ENCODE measurements at regions not wholly inside any gene's neighbourhood (a gene's known extent, or its start where the extent isn't known, plus 50 kb on each side); places are given as distances from the start of the nearest gene placed in this dataset.

DNA sequence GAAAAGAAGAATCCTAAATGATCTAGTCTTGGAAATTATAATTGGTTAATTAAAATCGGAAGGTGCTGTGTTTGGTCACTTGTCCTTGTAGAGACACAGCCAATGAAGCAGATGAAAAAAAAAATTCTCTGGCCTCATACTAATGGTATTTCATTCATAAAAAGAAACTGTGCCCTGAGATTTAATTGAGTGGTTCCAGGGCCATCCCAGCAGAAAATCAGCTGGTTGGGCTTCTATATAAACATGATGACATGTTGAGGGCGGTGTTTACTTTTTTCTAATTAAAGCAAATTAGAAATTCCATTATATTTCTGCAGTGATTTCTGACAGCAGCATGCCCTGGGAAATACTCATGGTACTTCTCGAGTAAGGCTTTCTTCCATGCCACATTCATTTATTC is 191.9 kb upstream of the KCNJ16 start:
- no peak for DNase-seq
- ChIA-PET POLR2A (no interaction called here), CTCF (no interaction called here)
- Histone ChIP-seq H3K9me3 (no peaks in the 10 kb centered on the region), H2AFZ (ENCODE audit: low read depth) (no peak overlapping the region), H3K27ac (ENCODE audit: low read depth in 2 of 2, low read length in 1 of 2) (no peak overlapping the region), H3K9ac (no peak overlapping the region), H3K36me3 (replicated peaks in 1 of 2; ENCODE audit: control insufficient read depth in 1 of 2, insufficient read depth in 2 of 2, low read length in 1 of 2) (no peaks in the 10 kb centered on the region), H4K20me1 (ENCODE audit: insufficient read depth) (no peaks in the 10 kb centered on the region), H3K4me2 (no peak overlapping the region), H3K27me3 (ENCODE audit: insufficient read depth) (no peaks in the 10 kb centered on the region), H3F3A (replicated peaks; ENCODE audit: insufficient read depth) (peaks cover 15% of the 10 kb centered on the region), H3K4me3 (ENCODE audit: low read depth in 2 of 2, low read length in 1 of 2) (no peak overlapping the region), H3K9me2 (no peaks in the 10 kb centered on the region), H3K4me1 (ENCODE audit: control insufficient read depth in 1 of 2, insufficient read depth in 2 of 2, low read depth in 1 of 2, low read length in 1 of 2) (0 out of 4 replicates have a peak, but pooled peaks cover 0 to 4% of the 10 kb centered on the region in 2 experiments), H3K79me2 (ENCODE audit: insufficient read depth) (no peaks in the 10 kb centered on the region)
- TF ChIP-seq NRF1 (IDR thresholded peaks at IDR 0.05; ENCODE audit: low read depth, low read length) = no peak
- TF ChIP-seq CHD2 (IDR thresholded peaks at IDR 0.05; ENCODE audit: low read length, partially characterized antibody) = no peak
- TF ChIP-seq, protein P1, sequence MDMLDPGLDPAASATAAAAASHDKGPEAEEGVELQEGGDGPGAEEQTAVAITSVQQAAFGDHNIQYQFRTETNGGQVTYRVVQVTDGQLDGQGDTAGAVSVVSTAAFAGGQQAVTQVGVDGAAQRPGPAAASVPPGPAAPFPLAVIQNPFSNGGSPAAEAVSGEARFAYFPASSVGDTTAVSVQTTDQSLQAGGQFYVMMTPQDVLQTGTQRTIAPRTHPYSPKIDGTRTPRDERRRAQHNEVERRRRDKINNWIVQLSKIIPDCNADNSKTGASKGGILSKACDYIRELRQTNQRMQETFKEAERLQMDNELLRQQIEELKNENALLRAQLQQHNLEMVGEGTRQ (IDR thresholded peaks at IDR 0.05; ENCODE audit: borderline replicate concordance, low read depth, low read length) = no peak
- no peak for TF ChIP-seq ELF1 (IDR thresholded peaks at IDR 0.05)
- TF ChIP-seq, protein P2, sequence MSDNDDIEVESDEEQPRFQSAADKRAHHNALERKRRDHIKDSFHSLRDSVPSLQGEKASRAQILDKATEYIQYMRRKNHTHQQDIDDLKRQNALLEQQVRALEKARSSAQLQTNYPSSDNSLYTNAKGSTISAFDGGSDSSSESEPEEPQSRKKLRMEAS (IDR thresholded peaks at IDR 0.05; ENCODE audit: low read depth) = no peak
- TF ChIP-seq YY1 (IDR thresholded peaks at IDR 0.05; ENCODE audit: low read depth) = no peak
- no peak for TF ChIP-seq TAF1 (IDR thresholded peaks at IDR 0.05; ENCODE audit: borderline replicate concordance, low read depth, low read length)
- no peak for TF ChIP-seq SMC3 (IDR thresholded peaks at IDR 0.05; ENCODE audit: low read depth, low read length)
- TF ChIP-seq POLR2AphosphoS5 (IDR thresholded peaks at IDR 0.05; ENCODE audit: low read depth, low read length) = no peak
- WGBS (ENCODE audit: low lambda C conversion rate) = 83% methylated on average over 3 of the region's 3 CpGs

DNA sequence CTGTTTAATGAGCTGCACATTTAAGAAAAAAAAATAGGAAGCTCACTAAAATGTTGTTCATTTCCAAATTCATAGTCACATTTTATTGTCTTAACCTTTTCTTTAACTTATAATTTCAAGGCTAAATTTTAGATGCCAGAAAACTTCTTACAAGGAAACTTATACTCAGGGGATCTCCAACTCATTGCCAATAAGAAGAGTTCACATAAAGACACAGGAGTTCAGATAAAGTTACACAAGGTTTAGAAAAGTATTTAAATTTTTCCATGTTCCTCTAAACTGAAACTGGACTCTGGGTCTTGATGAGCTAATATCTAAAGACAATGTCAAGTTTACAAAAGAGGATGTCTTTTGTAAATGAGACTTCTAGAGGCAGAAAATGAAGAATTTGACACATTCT is 190.7 kb upstream of the KCNJ16 start:
- H4K20me1 ChIP-seq (ENCODE audit: insufficient read depth) = no peaks in the 10 kb centered on the region
- H3K9ac ChIP-seq = no peak overlapping the region
- no peaks in the 10 kb centered on the region for H3K36me3 ChIP-seq (replicated peaks in 1 of 2; ENCODE audit: control insufficient read depth in 1 of 2, insufficient read depth in 2 of 2, low read length in 1 of 2)
- H3K79me2 ChIP-seq (ENCODE audit: insufficient read depth) = no peaks in the 10 kb centered on the region
- no peak overlapping the region; the same call in 1 of the 2 replicates for H2AFZ ChIP-seq (ENCODE audit: low read depth)
- no peaks in the 10 kb centered on the region for H3K9me3 ChIP-seq
- CTCF ChIA-PET = no interaction called here
- no peak for DNase-seq
- POLR2A ChIA-PET = no interaction called here
- no peaks in the 10 kb centered on the region for H3K4me1 ChIP-seq (ENCODE audit: control insufficient read depth in 1 of 2, insufficient read depth in 2 of 2, low read depth in 1 of 2, low read length in 1 of 2)
- H3K4me2 ChIP-seq = no peak overlapping the region
- no peaks in the 10 kb centered on the region for H3K27me3 ChIP-seq (ENCODE audit: insufficient read depth)
- H3K27ac ChIP-seq (ENCODE audit: low read depth in 2 of 2, low read length in 1 of 2) = no peak overlapping the region
- TF ChIP-seq EZH2phosphoT487 (IDR thresholded peaks at IDR 0.05; ENCODE audit: borderline replicate concordance, low read depth) = no peak
- TF ChIP-seq RFX5 (IDR thresholded peaks at IDR 0.05; ENCODE audit: low read length) = no peak
- TF ChIP-seq, protein P3, sequence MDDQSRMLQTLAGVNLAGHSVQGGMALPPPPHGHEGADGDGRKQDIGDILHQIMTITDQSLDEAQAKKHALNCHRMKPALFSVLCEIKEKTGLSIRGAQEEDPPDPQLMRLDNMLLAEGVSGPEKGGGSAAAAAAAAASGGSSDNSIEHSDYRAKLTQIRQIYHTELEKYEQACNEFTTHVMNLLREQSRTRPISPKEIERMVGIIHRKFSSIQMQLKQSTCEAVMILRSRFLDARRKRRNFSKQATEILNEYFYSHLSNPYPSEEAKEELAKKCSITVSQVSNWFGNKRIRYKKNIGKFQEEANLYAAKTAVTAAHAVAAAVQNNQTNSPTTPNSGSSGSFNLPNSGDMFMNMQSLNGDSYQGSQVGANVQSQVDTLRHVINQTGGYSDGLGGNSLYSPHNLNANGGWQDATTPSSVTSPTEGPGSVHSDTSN (IDR thresholded peaks at IDR 0.05) = no peak
- TF ChIP-seq, protein P4, sequence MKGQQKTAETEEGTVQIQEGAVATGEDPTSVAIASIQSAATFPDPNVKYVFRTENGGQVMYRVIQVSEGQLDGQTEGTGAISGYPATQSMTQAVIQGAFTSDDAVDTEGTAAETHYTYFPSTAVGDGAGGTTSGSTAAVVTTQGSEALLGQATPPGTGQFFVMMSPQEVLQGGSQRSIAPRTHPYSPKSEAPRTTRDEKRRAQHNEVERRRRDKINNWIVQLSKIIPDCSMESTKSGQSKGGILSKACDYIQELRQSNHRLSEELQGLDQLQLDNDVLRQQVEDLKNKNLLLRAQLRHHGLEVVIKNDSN (IDR thresholded peaks at IDR 0.05; ENCODE audit: borderline replicate concordance, low read depth) = no peak
- TF ChIP-seq TCF12 (IDR thresholded peaks at IDR 0.05) = no peak
- no peak overlapping the region for H3K4me3 ChIP-seq (ENCODE audit: low read depth in 2 of 2, low read length in 1 of 2)
- H3K9me2 ChIP-seq = no peaks in the 10 kb centered on the region
- peaks cover 3% of the 10 kb centered on the region for H3F3A ChIP-seq (replicated peaks; ENCODE audit: insufficient read depth)

All from SK-N-SH (cell line).